Spleen (tissue), 7 donors: ENCODE measurements at regions not wholly inside any gene's neighbourhood (a gene's known extent, or its start where the extent isn't known, plus 50 kb on each side); places are given as distances from the start of the nearest gene placed in this dataset.

Experiments used
- POLR2AphosphoS5 ChIP-seq, 3 donors: sonication (generic); formaldehyde crosslinking; IDR thresholded peaks; one replicate each; pipeline ENCODE4 v1.5.1; 2017; ENCODE audit warnings: antibody characterized with exemption in 3 of 3
- TF ChIP-seq, protein P1 (sequence below), 11 experiments: fragments of 200-600 bp in 7 of 11; fragments of 450-650 bp in 4 of 11; sonication (generic) in 4 of 11; IDR thresholded peaks in 8 of 11; conservative IDR thresholded peaks in 3 of 11; 1 replicate in 7 of 11; 2 replicates in 4 of 11; pipeline versions ENCODE4 v1.4.0 to v1.8.0; 2016 to 2021; ENCODE audit warnings: antibody characterized with exemption in 11 of 11, inconsistent platforms in 4 of 11, mild to moderate bottlenecking in 1 of 11
- donor health status: DM: no; HTN: no; CAD: no; lungs with moderate emphysema.
- donor health status: DM: no; HTN: no; CAD: no.
- donor health status: DM: no; HTN: no; CAD: no.

DNA sequence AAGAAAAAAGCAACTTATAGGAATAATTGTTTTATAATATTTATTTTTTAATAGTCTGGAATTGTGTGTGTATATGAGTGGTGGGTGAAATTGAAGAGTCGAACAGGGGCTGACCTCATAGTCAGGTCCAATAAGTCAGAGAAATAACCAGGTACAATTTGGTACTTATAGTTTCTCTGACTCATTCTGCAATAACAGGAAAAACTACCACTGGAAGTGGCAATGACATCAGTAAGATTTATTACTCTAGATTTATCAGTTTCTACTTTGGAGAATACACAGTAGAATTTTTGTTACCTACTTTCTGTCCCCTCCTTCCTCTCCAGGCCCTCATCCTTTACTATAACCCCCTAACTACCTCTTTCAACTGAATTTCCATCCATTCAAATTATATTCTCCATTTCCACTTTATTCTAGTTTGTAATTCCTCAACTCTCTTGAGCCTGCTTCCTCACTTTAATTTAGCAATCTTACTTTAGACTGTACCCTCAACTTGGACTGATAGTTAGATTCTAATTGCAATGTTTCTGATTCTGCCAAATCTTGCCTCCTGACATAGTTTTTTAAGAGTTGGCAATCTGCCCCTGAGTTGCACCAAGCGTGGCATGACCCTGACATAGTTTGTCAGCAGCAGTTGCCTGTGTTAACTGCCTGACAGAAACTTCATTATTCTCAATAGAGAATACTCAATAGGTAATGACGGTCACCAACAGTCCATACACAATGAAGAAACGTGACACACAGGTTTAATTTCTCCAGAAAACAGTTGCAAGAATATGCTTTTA lies 475.3 kb upstream of the RIOK2 start:
- no peak for TF ChIP-seq POLR2AphosphoS5 (IDR thresholded peaks at IDR 0.05)
- TF ChIP-seq, protein P1, sequence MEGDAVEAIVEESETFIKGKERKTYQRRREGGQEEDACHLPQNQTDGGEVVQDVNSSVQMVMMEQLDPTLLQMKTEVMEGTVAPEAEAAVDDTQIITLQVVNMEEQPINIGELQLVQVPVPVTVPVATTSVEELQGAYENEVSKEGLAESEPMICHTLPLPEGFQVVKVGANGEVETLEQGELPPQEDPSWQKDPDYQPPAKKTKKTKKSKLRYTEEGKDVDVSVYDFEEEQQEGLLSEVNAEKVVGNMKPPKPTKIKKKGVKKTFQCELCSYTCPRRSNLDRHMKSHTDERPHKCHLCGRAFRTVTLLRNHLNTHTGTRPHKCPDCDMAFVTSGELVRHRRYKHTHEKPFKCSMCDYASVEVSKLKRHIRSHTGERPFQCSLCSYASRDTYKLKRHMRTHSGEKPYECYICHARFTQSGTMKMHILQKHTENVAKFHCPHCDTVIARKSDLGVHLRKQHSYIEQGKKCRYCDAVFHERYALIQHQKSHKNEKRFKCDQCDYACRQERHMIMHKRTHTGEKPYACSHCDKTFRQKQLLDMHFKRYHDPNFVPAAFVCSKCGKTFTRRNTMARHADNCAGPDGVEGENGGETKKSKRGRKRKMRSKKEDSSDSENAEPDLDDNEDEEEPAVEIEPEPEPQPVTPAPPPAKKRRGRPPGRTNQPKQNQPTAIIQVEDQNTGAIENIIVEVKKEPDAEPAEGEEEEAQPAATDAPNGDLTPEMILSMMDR (IDR thresholded peaks at IDR 0.05 in 8 of 11, conservative IDR thresholded peaks at IDR 0.05 in 3 of 11): no peak
